ENCODE measurements at regions not wholly inside any gene's neighbourhood (a gene's known extent, or its start where the extent isn't known, plus 50 kb on each side); places are given as distances from the start of the nearest gene placed in this dataset.

DNA sequence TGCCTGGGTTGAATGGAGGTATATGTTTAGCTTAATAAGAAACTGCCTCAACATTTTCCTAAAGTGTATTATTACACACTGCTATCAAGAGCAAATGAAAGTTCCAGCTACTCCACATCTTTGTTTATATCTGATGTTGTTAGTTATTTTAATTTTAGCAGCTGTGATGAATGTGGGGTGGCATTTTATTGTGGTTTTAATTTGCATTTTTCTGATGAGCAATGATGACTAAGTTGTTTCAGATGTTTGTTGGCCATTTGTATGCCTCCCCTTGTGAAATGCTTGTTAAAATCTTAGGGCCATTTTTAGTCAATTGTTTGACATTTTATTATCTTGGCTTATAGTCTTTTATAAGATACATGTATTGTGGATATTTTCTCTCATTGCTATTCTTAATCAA, 260.4 kb upstream of the SLCO3A1 start:
- Histone ChIP-seq H3K9ac (ENCODE audit: low read length) (no peak overlapping the region), H3K4me2 (ENCODE audit: low read length) (no peak overlapping the region), H3K79me1 (ENCODE audit: low read length) (no peaks in the 10 kb centered on the region), H3K4me3 (ENCODE audit: low read length) (no peak overlapping the region), H4K8ac (ENCODE audit: low read depth, low read length) (no peak overlapping the region), H3K18ac (ENCODE audit: low read length) (no peak overlapping the region), H3K56ac (ENCODE audit: low read length) (no peak overlapping the region), H3K23ac (ENCODE audit: low read length) (no peak overlapping the region), H2BK5ac (ENCODE audit: low read length) (no peak overlapping the region), H3K27me3 (ENCODE audit: insufficient read depth, low read length, poor library complexity) (no peaks in the 10 kb centered on the region), H3K79me2 (ENCODE audit: control insufficient read depth, insufficient read depth, low read length) (no peaks in the 10 kb centered on the region), H2BK15ac (replicated peaks; ENCODE audit: low read depth) (no peak overlapping the region), H3K4me1 (ENCODE audit: control insufficient read depth, low read depth, low read length) (no peaks in the 10 kb centered on the region), H2AK5ac (ENCODE audit: low read length) (no peak overlapping the region), H3K36me3 (ENCODE audit: control insufficient read depth, insufficient read depth, low read length) (no peaks in the 10 kb centered on the region), H4K5ac (ENCODE audit: low read length) (no peak overlapping the region), H2BK120ac (ENCODE audit: low read depth, low read length) (no peak overlapping the region), H3K4ac (ENCODE audit: low read depth, low read length) (no peak overlapping the region), H3K27ac (ENCODE audit: low read depth, low read length) (no peak overlapping the region)
- no peak for DNase-seq

DNA sequence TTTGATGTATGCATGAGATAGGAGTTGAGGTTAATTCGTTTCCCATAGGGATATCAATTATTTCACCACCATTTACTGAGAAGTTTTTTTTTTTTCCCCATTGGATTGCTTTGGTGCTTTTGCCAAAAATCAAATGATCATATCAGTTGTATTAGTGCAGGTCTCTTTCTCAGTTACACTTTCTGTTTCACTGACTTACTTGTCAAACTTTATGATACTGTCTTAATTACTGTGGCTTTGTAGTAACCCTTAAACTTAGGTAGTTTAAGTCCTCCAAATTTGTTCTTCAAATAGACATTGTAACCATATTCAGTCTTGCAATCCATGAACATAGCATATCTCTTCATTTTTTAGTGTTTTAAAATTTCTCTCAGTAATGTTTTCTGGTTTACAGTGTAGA, 259.9 kb upstream of the SLCO3A1 start:
- H3K4me3 ChIP-seq (ENCODE audit: low read length): no peak overlapping the region
- no peak overlapping the region for H3K4ac ChIP-seq (ENCODE audit: low read depth, low read length)
- no peak overlapping the region for H3K18ac ChIP-seq (ENCODE audit: low read length)
- H2BK120ac ChIP-seq (ENCODE audit: low read depth, low read length): no peak overlapping the region
- H4K5ac ChIP-seq (ENCODE audit: low read length): no peak overlapping the region
- no peak for DNase-seq
- H3K79me2 ChIP-seq (ENCODE audit: control insufficient read depth, insufficient read depth, low read length): no peaks in the 10 kb centered on the region
- H3K4me2 ChIP-seq (ENCODE audit: low read length): no peak overlapping the region
- H4K8ac ChIP-seq (ENCODE audit: low read depth, low read length): no peak overlapping the region
- H2BK15ac ChIP-seq (replicated peaks; ENCODE audit: low read depth): no peak overlapping the region
- H3K27me3 ChIP-seq (ENCODE audit: insufficient read depth, low read length, poor library complexity): no peaks in the 10 kb centered on the region
- WGBS (ENCODE audit: extremely low coverage, insufficient coverage, low lambda C conversion rate): no CpG with 5 or more reads among the region's 1 CpG
- no peak overlapping the region for H3K9ac ChIP-seq (ENCODE audit: low read length)
- no peak overlapping the region for H3K23ac ChIP-seq (ENCODE audit: low read length)
- H2AK5ac ChIP-seq (ENCODE audit: low read length): no peak overlapping the region
- H3K27ac ChIP-seq (ENCODE audit: low read depth, low read length): no peak overlapping the region
- H3K36me3 ChIP-seq (ENCODE audit: control insufficient read depth, insufficient read depth, low read length): no peaks in the 10 kb centered on the region
- H3K79me1 ChIP-seq (ENCODE audit: low read length): no peaks in the 10 kb centered on the region
- H3K56ac ChIP-seq (ENCODE audit: low read length): no peak overlapping the region
- no peaks in the 10 kb centered on the region for H3K4me1 ChIP-seq (ENCODE audit: control insufficient read depth, low read depth, low read length)
- H2BK5ac ChIP-seq (ENCODE audit: low read length): no peak overlapping the region

- no peaks in the 10 kb centered on the region for H3K4me1 ChIP-seq (ENCODE audit: control insufficient read depth, low read depth, low read length)
- H3K27ac ChIP-seq (ENCODE audit: low read depth, low read length): no peak overlapping the region
- H3K4me3 ChIP-seq (ENCODE audit: low read length): no peak overlapping the region
- H4K8ac ChIP-seq (ENCODE audit: low read depth, low read length): no peak overlapping the region
- H3K79me1 ChIP-seq (ENCODE audit: low read length): no peaks in the 10 kb centered on the region
- no peak overlapping the region for H3K4ac ChIP-seq (ENCODE audit: low read depth, low read length)
- no peak overlapping the region for H3K56ac ChIP-seq (ENCODE audit: low read length)
- WGBS (ENCODE audit: extremely low coverage, insufficient coverage, low lambda C conversion rate): no CpG with 5 or more reads among the region's 3 CpGs
- H3K18ac ChIP-seq (ENCODE audit: low read length): no peak overlapping the region
- H2AK5ac ChIP-seq (ENCODE audit: low read length): no peak overlapping the region
- H2BK120ac ChIP-seq (ENCODE audit: low read depth, low read length): no peak overlapping the region
- H3K36me3 ChIP-seq (ENCODE audit: control insufficient read depth, insufficient read depth, low read length): no peaks in the 10 kb centered on the region
- no peaks in the 10 kb centered on the region for H3K27me3 ChIP-seq (ENCODE audit: insufficient read depth, low read length, poor library complexity)
- H3K4me2 ChIP-seq (ENCODE audit: low read length): no peak overlapping the region
- DNase-seq: no peak
- no peak overlapping the region for H4K5ac ChIP-seq (ENCODE audit: low read length)
- no peak overlapping the region for H2BK5ac ChIP-seq (ENCODE audit: low read length)
- no peak overlapping the region for H3K23ac ChIP-seq (ENCODE audit: low read length)
- H3K9ac ChIP-seq (ENCODE audit: low read length): no peak overlapping the region
- H3K79me2 ChIP-seq (ENCODE audit: control insufficient read depth, insufficient read depth, low read length): no peaks in the 10 kb centered on the region
- no peak overlapping the region for H2BK15ac ChIP-seq (replicated peaks; ENCODE audit: low read depth)
Observed at GRCh38 chr15:91599261-91599660, 254.2 kb upstream of the SLCO3A1 start.

- Histone ChIP-seq H4K5ac (ENCODE audit: low read length) (no peak overlapping the region), H3K9ac (ENCODE audit: low read length) (no peak overlapping the region), H3K79me2 (ENCODE audit: control insufficient read depth, insufficient read depth, low read length) (no peaks in the 10 kb centered on the region), H3K79me1 (ENCODE audit: low read length) (no peaks in the 10 kb centered on the region), H4K8ac (ENCODE audit: low read depth, low read length) (no peak overlapping the region), H3K27ac (ENCODE audit: low read depth, low read length) (no peak overlapping the region), H3K23ac (ENCODE audit: low read length) (no peak overlapping the region), H2BK15ac (replicated peaks; ENCODE audit: low read depth) (no peak overlapping the region), H3K4me1 (ENCODE audit: control insufficient read depth, low read depth, low read length) (no peaks in the 10 kb centered on the region), H3K36me3 (ENCODE audit: control insufficient read depth, insufficient read depth, low read length) (no peaks in the 10 kb centered on the region), H3K18ac (ENCODE audit: low read length) (no peak overlapping the region), H3K56ac (ENCODE audit: low read length) (no peak overlapping the region), H3K4me2 (ENCODE audit: low read length) (no peak overlapping the region), H2BK5ac (ENCODE audit: low read length) (no peak overlapping the region), H3K4me3 (ENCODE audit: low read length) (no peak overlapping the region), H2AK5ac (ENCODE audit: low read length) (no peak overlapping the region), H3K4ac (ENCODE audit: low read depth, low read length) (no peak overlapping the region), H3K27me3 (ENCODE audit: insufficient read depth, low read length, poor library complexity) (no peaks in the 10 kb centered on the region), H2BK120ac (ENCODE audit: low read depth, low read length) (no peak overlapping the region)
- WGBS (ENCODE audit: extremely low coverage, insufficient coverage, low lambda C conversion rate): no CpG with 5 or more reads among the region's 4 CpGs
- no peak for DNase-seq
Observed at GRCh38 chr15:91603384-91604080, 250.0 kb upstream of the SLCO3A1 start.

GRCh38 chr15:91604122-91604521, 249.4 kb upstream of the SLCO3A1 start:
- H3K4me2 ChIP-seq (ENCODE audit: low read length): no peak overlapping the region
- no peak overlapping the region for H3K23ac ChIP-seq (ENCODE audit: low read length)
- no peaks in the 10 kb centered on the region for H3K79me2 ChIP-seq (ENCODE audit: control insufficient read depth, insufficient read depth, low read length)
- H3K27ac ChIP-seq (ENCODE audit: low read depth, low read length): no peak overlapping the region
- H3K79me1 ChIP-seq (ENCODE audit: low read length): no peaks in the 10 kb centered on the region
- H4K5ac ChIP-seq (ENCODE audit: low read length): no peak overlapping the region
- H3K4me1 ChIP-seq (ENCODE audit: control insufficient read depth, low read depth, low read length): no peaks in the 10 kb centered on the region
- H3K36me3 ChIP-seq (ENCODE audit: control insufficient read depth, insufficient read depth, low read length): no peaks in the 10 kb centered on the region
- no peak overlapping the region for H2BK5ac ChIP-seq (ENCODE audit: low read length)
- no peak overlapping the region for H3K56ac ChIP-seq (ENCODE audit: low read length)
- H3K9ac ChIP-seq (ENCODE audit: low read length): no peak overlapping the region
- DNase-seq: no peak
- H3K4ac ChIP-seq (ENCODE audit: low read depth, low read length): no peak overlapping the region
- no peak overlapping the region for H3K18ac ChIP-seq (ENCODE audit: low read length)
- no peak overlapping the region for H3K4me3 ChIP-seq (ENCODE audit: low read length)
- H2BK120ac ChIP-seq (ENCODE audit: low read depth, low read length): no peak overlapping the region
- no CpG with 5 or more reads among the region's 5 CpGs for WGBS (ENCODE audit: extremely low coverage, insufficient coverage, low lambda C conversion rate)
- H4K8ac ChIP-seq (ENCODE audit: low read depth, low read length): no peak overlapping the region
- H3K27me3 ChIP-seq (ENCODE audit: insufficient read depth, low read length, poor library complexity): no peaks in the 10 kb centered on the region
- no peak overlapping the region for H2AK5ac ChIP-seq (ENCODE audit: low read length)
- no peak overlapping the region for H2BK15ac ChIP-seq (replicated peaks; ENCODE audit: low read depth)

GRCh38 chr15:91605576-91605975, 247.9 kb upstream of the SLCO3A1 start:
- DNase-seq: no peak
- Histone ChIP-seq H3K56ac (ENCODE audit: low read length) (no peak overlapping the region), H3K4ac (ENCODE audit: low read depth, low read length) (no peak overlapping the region), H2AK5ac (ENCODE audit: low read length) (no peak overlapping the region), H3K27me3 (ENCODE audit: insufficient read depth, low read length, poor library complexity) (no peaks in the 10 kb centered on the region), H3K27ac (ENCODE audit: low read depth, low read length) (no peak overlapping the region), H3K18ac (ENCODE audit: low read length) (no peak overlapping the region), H3K4me3 (ENCODE audit: low read length) (no peak overlapping the region), H4K8ac (ENCODE audit: low read depth, low read length) (no peak overlapping the region), H3K79me2 (ENCODE audit: control insufficient read depth, insufficient read depth, low read length) (no peaks in the 10 kb centered on the region), H4K5ac (ENCODE audit: low read length) (no peak overlapping the region), H3K4me2 (ENCODE audit: low read length) (no peak overlapping the region), H2BK120ac (ENCODE audit: low read depth, low read length) (no peak overlapping the region), H3K23ac (ENCODE audit: low read length) (no peak overlapping the region), H3K4me1 (ENCODE audit: control insufficient read depth, low read depth, low read length) (no peaks in the 10 kb centered on the region), H3K36me3 (ENCODE audit: control insufficient read depth, insufficient read depth, low read length) (no peaks in the 10 kb centered on the region), H2BK15ac (replicated peaks; ENCODE audit: low read depth) (no peak overlapping the region), H2BK5ac (ENCODE audit: low read length) (no peak overlapping the region), H3K79me1 (ENCODE audit: low read length) (no peaks in the 10 kb centered on the region), H3K9ac (ENCODE audit: low read length) (no peak overlapping the region)
- WGBS (ENCODE audit: extremely low coverage, insufficient coverage, low lambda C conversion rate): no CpG with 5 or more reads among the region's 2 CpGs
